ENCODE measurements at regions not wholly inside any gene's neighbourhood (a gene's known extent, or its start where the extent isn't known, plus 50 kb on each side); places are given as distances from the start of the nearest gene placed in this dataset.

DNA sequence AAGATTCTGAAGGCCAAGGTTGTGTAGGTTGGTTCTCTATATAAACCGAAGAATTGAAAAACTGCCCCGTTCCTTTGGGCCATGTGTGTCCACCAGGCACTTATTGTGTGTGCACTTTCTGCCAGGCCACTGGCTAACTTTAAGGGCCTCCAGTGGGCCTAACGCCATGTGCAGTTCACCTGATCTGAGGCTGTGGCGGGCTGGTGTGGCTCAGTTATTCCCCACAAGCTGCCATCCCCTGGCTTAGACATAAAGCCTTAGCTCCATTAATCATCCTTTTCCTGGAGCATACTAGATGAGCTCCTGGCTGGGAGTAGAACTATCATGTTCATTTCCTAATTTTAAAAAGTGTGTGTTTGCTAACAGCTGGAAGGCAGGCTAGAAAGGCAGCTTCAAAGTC lies 304.1 kb upstream of the TNP1 start:
- no peak for DNase-seq (ENCODE audit: low read depth, low spot score)

DNA sequence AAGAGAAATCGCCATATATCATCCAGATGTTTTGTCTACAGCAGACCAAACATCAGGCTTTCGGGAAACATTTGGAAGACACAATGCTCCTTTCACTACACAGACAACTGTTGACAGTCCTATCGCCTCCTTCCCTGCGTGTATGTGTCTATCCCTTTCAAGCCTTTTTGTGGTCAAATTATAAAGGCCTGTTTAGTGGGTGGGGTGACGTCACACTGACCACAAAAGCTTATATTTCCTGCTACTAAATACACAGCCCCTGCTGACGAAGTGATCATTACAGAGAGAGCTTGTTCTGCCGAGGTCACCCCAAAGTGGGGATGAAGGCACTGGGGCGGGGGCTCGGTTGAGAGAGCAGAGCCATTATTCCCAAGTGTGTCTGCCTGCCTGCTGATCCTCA lies 302.7 kb upstream of the TNP1 start:
- no peak for DNase-seq (ENCODE audit: low read depth, low spot score)

DNA sequence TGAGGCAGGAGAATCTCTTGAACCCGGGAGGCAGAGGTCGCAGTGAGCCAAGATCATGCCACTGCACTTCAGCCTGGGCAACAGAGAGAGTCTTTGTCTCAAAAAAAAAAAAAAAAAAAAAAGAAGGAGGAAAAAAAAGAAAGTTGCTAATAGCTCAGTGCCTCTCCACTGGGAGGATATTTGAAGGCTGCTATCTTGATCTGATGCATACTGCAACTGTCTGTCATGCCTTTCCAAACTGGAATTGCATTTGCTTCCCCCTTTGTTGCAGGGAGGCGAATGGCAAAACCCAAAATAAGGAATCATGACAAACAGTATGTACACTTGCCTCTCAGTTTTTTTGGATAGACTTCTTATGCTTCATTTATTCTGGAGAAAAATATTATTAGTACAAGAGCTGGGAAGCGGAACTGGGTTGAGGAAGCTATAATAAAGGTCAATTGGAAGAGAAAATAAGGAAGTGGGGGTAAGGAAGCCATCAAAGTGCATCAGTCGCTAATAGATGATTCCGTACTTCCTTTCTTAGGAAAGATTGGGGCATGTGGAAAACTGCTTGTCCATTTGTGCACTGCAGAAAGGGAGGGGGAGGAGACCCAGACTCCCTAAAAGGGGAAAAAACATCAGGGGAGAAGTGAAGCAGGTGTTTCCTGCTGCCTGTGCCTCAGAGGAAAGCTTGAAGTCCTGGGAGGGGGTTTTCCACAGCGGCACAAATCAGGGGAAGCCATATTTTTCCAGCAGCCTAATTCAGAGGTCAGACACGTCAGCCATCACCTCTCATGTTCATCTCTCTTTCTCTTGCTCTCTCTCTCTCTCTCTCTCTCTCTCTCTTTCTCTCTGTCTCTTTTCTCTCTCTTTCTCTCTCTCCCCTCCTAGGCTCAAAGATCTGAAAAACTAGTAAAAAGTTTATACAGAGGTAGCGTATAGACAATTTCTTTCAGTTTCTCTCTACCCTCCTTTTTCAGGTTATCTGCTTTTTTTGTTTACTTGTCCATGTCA lies 301.4 kb upstream of the TNP1 start:
- DNase-seq (ENCODE audit: low read depth, low spot score): no peak

DNA sequence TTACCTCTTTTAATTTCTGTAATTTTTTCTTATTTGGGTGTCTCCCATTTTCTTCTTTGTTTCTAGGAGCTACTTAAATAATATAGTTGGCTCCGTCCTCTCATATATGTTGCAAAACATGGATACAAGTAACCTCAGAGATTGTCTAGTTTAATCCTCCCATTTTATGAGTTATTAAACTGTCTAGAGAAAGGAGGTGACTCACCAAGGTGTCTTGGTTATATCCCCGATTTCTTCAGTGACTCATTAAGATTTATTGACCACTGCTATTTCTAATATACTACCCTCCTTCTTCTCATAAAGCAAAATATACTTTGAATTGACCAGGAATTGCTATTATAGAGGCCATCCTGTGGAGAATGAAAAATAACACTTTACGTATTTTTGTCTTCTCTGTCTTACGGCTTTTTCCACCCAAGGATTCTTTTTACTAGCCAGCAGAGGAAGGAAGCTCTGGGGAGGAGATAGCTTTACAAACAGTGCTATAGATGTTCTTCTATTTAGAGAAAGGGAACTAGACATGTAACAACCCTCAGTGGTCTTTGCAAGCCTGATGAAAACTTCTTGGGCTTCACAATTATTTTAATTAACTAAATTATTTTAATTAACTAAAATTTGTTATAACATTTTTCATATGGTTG lies 300.4 kb upstream of the TNP1 start:
- DNase-seq (ENCODE audit: low read depth, low spot score): no peak

DNA sequence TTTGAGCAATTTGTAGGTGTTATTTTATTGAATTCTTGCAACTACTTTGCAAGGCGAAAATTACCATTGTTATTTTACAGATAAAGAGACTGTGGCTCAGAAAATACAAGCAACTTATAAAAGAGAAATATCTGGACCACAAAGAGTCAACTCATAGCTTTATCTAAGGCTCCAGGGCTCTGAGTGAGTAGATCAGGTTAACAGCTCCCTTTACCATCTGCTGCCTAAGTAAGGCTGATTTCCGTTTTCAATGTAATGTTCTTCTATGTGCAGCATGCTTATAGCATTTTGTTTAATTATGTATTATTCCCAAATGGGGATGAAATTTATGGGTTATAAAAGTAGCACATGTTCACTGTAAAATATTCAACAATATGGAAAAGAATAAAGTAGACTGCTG lies 299.1 kb upstream of the TNP1 start:
- DNase-seq (ENCODE audit: low read depth, low spot score): no peak

DNA sequence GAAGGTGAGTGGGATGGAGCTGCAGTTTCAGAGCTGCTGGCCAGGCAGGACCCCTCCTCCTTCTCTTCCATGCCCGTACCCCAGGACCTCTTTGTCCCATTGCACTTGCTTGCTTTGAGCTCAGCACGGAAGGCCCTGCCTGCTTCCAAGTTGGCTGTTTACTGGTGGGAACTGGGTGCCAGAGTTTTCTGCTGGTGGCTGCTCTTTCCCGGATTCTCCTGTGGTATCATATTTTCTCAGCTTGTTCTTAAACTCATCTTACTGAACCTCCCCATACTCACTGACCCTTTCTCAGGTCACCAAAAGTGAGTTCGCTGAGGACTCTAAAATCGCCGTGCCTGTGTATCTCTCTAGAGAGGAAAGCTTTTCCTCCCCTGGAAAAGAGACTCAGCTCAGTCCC lies 297.7 kb upstream of the TNP1 start:
- no peak for DNase-seq (ENCODE audit: low read depth, low spot score)

DNA sequence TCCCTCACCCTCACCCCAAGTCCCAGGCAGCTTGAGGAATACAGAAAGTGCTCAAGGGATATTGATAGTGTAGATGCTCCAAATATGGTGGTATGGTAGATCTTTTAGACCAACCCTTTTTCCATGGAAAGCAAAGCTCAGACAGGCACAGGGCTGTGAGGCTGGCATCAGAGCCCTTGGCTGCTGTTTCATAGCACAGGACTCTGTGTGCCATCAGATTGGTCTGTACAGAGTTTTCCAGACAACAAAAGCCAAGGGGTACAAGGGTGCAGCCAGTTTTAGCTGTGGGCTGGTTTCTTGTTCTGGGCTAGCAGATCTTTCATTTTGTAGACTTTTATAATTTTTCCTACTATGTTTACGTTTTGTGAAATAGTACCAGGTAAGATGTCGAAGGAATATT lies 296.9 kb upstream of the TNP1 start:
- no peak for DNase-seq (ENCODE audit: low read depth, low spot score)

DNA sequence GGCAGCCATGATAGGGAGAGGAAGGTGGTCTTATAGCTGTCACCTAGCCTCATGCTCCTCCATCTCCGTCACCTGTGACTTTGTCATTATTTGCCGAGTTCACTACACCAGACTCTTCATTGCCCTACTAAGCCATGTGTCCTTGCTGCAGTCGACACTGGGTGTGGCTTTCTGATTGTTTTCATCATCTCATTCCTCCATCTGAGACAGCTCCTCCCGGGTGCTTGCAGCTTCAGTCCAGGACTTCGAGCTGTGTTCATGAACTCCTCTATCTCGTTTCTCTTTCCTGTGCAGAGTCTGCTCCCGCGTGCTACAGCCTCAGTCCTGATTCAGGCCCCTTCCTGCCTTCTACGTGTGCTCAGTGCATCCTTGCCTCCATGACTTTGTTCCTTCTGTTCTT lies 295.1 kb upstream of the TNP1 start:
- no peak for DNase-seq (ENCODE audit: low read depth, low spot score)

DNA sequence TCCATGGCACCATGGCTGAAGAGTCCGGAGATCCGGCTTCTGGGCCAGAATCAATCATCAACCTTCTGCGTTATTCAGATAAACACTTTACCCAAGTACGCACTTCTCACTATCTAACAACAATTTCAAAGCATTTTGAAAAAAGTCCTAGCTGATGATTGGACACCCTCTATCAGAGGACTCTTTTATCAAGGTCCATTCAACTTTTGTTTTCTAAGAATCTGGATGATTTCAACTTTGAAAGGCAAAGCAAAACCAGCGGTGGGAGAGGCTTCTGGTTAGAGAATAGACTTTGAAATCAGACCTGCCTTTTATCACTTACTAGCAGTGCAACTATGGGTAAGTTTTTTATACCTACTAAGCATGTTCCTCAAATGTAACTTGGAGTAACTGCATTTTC lies 293.6 kb upstream of the TNP1 start:
- no peak for DNase-seq (ENCODE audit: low read depth, low spot score)

DNA sequence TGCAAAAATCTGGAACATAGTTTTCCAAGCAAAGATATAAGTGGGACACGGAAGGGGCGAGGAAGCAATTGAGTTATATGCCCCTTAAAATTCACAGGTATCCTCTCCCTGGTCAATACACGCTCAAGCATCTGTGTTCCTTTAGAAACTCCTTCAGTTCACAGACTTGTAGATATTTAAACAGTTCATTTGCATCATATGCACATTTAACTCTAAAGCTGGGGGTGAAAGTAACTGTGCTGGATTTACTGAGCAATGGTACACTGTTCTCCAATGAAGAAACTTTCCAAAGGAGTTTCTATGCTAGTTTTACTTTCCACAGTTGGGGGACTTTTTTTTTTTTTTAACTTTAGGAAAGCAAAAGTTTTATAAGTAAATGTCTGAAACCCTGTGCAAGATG lies 293.0 kb upstream of the TNP1 start:
- DNase-seq (ENCODE audit: low read depth, low spot score): no peak

DNA sequence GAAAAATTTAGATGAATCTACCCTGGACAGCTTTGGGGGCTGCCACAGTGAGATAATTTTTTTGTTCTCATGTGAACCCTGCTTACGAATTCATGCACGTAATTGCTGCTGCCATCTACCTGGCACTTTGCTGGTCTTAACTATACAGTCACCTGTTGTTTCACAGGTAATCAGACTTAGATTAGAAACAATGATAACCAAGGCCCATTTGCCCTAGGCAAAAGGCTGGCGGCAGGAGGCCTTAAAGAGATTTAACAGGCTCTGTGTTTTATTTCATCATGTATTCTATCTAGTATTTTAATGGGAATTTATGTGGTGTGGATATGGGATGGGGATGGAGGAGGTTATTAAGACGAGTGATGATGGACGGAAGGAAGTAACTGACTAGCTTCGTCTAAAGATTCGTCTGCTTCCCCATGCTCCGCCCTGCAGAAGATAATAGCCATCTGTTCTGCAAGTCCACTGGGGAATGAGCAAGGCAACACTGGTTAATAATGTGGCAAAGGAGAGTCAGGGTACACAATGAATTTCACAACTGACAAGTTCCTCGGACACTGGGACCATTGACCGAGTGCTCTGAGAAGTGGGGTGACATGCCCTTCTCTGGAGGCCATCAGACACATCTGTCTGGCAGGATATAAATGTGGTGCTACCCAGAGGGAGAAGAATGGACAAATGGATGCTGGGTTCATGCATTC lies 291.8 kb upstream of the TNP1 start:
- no peak for DNase-seq (ENCODE audit: low read depth, low spot score)

DNA sequence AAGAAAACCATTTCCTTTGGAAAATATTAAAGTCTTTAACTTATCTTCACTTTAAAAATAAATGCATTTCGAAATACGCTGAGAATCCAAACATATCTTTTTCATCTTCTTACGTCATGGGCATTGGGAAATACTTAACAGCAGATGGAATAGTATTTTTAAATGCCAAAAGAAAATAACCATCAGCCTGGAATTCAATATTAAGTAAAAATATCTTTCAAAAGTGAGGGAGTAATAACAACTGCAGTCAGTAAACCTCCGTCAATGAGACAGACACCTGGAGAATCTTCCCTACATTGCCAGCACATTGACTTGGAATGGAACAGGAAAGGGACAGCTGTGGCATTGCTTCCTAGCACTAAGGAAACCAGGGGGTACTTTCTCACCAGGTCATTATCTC lies 290.4 kb upstream of the TNP1 start:
- DNase-seq (ENCODE audit: low read depth, low spot score): no peak

DNA sequence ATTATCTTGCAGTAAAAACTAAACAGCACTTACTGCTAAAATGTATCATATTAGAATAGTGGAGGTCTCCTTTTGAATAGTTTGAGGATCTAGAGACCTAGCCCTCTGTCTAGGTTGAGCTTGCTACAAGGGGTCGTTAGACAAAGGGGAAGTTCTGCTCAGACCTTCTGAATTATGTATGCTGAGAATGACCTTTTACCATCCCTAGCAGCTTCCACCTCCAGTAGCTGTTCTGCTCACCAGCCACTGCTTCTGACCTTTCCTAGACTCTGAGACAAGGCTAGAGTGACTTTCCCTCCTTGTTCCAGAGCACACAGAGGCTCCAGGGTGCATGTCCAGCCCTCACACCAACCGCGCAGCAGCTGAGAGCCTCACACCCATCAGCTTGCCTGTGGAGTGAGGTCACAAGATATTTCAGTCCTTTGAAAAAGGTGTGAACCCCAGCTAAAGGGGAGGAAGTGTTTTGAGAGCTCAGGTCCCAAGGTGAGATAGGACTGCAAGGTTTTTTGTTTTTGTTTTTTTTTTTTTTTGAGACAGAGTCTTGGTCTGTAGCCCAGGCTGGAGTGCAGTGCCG lies 289.3 kb upstream of the TNP1 start:
- no peak for DNase-seq (ENCODE audit: low read depth, low spot score)

DNA sequence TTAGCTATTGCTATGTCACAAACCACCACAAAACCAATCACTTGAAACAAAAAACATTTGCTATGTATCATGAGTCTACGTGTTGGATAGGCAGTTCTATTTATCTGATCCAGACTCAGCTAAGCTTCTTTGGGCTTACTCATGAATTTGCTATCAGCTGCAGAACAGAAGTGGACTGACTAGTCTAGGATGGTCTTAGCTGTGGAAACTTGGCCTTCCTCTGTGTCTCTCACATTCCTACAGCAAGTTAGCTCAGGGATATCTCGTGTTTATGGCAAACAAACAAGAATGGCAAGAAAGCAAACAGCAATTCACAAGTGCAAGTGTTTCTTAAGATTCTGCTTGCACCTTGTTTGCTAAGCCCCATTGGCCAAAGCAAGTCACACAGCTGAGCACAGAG lies 288.0 kb upstream of the TNP1 start:
- DNase-seq (ENCODE audit: low read depth, low spot score): no peak

DNA sequence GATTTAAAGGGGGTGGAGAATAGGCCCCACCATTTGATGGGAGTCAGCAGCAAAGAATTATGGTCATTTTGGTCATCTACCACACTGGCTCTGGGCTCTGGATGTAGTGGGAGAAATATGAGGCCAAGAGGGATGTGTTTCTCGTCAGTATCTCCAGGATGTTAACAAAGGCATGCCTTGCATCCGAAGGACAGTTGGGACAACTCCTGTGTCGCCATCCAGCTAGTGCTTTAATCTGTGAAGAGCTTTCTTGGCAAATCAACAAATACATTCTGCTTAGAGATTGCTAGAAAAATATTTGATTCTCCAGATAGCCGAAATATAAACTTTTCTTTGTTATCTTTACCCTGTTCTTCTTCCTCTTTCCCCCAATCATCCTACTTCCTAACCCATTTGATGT lies 287.1 kb upstream of the TNP1 start:
- no peak for DNase-seq (ENCODE audit: low read depth, low spot score)

DNA sequence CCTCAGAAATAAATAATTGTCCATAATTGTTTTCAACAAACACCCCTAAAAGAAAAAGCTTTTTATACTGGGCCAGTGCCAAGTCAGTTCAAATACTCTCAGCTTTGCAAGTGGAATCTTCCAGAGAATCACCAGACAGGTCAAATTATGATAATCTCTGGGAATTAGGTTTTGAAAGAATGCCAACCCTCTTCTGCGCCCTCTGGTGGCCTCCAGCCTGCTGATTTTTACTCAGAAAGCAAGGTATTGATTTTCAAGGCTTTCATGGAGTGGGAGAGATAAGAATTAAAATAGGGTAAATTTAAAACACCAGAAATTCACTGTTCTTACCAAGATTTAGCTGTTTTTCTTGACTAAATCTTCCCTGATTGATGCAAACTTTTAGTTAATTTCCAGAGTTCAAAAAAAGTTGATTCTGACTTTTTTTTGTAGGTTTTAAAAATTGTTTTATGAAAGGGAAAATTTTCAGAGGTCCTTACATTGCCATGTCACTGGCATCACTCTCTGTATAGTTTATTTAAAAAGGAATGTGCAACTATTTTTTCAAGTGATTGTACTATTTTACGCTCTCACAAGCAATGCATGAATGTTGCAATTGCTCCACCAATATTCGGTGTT lies 282.9 kb upstream of the TNP1 start:
- DNase-seq (ENCODE audit: low read depth, low spot score): no peak

DNA sequence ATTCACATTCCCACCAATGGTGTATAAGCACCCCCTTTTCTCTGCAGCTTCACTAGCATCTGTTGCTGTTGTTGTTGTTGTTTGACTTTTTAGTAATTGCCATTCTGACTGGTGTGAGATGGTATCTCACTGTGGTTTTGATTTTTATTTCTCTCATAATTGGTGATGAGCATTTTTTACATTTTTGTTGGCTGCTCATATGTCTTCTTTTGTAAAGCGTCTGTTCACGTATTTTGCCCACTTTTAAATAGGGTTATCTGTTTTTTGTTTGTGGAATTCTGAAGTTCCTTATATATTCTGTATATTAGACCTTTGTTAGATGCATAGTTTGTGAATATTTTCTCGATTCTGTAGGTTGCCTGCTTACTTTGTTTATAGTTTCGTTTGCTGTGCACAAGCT lies 278.4 kb upstream of the TNP1 start:
- no peak for DNase-seq (ENCODE audit: low read depth, low spot score)

DNA sequence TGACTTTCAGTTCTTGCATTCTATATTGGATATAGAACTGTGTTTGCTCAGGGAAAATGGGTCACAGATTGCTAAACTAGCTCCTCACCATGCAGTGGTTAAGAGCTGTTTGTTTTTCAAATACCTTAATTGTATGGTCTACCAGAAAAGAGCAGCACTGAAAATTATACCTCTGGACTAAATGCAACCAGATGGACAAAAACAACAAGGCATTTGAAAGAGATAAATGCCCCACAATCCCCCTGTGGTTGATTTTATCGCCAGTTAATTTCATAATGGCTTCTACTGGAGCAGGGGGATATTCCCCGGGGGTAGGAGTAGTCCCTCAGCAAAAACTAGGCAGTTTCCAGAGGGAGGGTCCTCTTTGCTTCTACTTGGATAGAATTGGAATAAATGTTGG lies 267.9 kb upstream of the TNP1 start:
- DNase-seq (ENCODE audit: low read depth, low spot score): no peak

DNA sequence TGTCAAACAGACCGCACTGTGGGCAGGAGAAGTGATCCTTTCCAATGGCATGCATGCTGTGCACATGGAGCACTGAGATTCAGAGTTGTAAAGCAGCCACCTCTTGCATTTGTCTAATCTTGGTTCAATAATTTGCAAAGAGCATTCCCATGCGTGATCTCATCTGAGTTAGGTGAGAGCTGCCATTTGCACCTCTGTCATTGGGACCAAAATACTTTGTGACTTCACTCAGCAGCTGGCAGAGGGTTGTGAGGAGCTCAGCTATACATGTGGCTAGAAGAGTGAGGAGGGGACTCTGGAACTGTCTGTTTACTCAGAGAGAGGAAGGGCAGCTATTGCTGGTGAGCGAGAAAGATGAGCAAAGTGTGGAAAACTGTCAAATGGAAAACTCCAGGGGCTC lies 265.1 kb upstream of the TNP1 start:
- no peak for DNase-seq (ENCODE audit: low read depth, low spot score)

DNA sequence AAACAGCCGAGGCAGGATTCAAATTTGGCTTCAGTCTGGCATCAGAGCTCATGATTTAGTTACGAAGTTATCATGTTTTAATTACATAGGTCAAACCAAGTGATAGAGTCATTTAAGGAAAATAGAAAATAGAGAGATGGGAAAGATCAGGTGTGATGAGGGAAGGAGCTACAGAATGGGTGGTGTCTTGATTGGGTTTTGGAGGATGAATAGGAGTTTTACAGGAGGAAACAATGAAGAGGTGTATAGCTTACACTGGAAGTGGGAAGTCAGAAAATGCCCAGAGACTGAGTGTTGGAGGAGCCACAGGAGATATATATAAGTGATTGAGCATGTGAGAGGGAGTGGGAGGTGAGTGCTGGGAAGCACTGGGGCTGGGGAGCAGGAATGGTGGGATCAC lies 264.2 kb upstream of the TNP1 start:
- DNase-seq (ENCODE audit: low read depth, low spot score): no peak

DNA sequence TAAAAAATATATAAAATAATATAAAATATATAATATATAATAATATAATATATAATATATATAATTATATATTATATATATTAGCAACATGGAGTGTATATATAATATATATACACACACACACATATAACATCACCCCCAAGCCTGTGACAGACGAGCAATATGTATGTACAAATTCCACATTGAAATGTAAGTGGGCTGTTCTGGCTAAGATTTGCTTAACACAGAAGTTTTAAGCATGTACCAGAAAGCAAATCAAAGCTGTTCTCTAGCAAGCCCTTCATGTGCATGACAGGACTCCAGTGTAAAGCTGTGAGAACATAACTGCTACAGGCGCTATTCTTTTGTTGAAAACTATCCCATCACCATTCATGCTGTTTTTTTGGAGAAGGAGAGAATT lies 261.7 kb upstream of the TNP1 start:
- DNase-seq (ENCODE audit: low read depth, low spot score): no peak

DNA sequence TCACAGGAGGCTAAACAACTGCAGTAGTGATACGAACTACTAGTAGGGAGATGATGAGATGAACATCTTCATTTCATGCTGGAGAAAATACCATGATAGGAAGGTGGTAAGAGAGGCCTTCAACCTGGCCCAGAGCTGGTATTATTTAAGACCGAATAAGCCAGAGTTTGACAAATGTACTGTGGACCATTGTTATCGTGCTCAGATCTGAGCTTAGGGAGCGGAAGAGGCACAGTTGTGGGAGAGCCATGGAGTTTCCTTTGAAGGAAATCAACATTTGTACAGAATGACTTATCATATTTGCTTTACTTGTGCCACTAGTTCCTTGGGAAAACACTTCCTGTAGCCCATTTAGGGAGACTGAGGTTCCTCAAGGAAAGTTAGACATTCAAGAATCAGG lies 260.6 kb upstream of the TNP1 start:
- DNase-seq (ENCODE audit: low read depth, low spot score): no peak
